H1 (cell line): ENCODE measurements at regions not wholly inside any gene's neighbourhood (a gene's known extent, or its start where the extent isn't known, plus 50 kb on each side); places are given as distances from the start of the nearest gene placed in this dataset.

Experiments
- HDAC2 ChIP-seq, 2 experiments: fragments of 300-600 bp in 1 of 2; sonication (generic) in 1 of 2; IDR thresholded peaks; 2 replicates each; pipeline ENCODE4 v1.6.1; 2011 to 2012; ENCODE audit warnings: low read depth in 2 of 2, low read length in 2 of 2, mild to moderate bottlenecking in 2 of 2, moderate library complexity in 2 of 2, borderline replicate concordance in 1 of 2, inconsistent platforms in 1 of 2
- HDAC6 ChIP-seq: IDR thresholded peaks from one replicate; pipeline ENCODE4 v1.7.1; 2012; ENCODE audit warnings: low read depth, mild to moderate bottlenecking, inconsistent platforms, low read length, moderate library complexity
- KDM5A ChIP-seq: fragments of 200-600 bp; IDR thresholded peaks from 2 replicates; pipeline ENCODE4 v1.7.1; 2012; ENCODE audit warnings: mild to moderate bottlenecking, low read length, inconsistent platforms, mixed read lengths
- SIRT6 ChIP-seq: IDR thresholded peaks from one replicate; pipeline ENCODE4 v1.7.1; 2012; ENCODE audit warnings: low read length, inconsistent platforms

DNA sequence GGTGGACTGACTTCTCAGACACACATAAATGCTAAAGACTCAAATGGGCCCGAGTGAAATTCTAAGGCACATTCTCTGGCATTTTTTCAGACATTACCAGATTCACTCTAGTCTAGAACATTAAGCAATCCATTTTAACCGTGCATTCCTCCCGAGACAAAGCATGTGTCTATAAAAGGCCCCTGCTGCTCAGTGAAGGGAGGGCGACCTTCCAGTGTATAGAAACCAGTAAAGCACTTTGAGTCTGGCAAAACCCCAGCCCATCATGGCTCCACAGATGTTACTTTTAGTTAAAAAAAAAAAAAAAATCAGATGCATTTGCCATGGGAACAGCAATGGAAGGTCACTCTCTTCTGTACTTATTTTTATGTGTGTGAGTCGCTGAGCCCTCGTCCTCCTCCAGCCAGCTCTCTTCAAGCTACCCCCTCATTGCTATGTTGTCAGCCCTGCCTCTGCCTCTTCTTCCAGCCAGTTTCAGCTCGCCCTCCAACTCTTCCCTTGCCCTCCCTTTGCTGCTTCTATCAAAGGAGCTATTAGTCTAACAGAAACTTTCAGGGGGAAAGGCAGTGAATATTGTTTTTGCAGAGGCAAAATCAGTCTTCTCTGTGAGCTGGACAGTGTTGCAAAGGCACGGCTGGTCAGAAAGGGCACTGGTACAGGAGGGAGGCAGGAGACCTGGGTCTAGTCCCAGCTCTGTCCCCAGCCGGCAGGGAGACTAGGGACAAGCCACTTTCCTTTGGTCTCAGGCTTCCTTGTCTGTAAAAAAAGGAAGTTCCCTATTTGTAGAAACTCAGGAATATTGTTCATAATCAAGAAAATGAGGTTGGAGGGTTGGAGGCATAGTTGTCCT, 644.2 kb downstream of the ZNF674 start (continued):
- TF ChIP-seq HDAC6 (no peak), SIRT6 (no peak), HDAC2 (IDR thresholded peaks at IDR 0.05; ENCODE audit: borderline replicate concordance in 1 of 2, low read depth in 2 of 2, low read length in 2 of 2) (no peak), KDM5A (no peak)
